Gastrocnemius medialis (tissue), 4 donors: ENCODE measurements at regions not wholly inside any gene's neighbourhood (a gene's known extent, or its start where the extent isn't known, plus 50 kb on each side); places are given as distances from the start of the nearest gene placed in this dataset.

Experiments
- CTCF ChIP-seq, 5 experiments: fragments of 450-650 bp in 3 of 5; fragments of 200-600 bp in 2 of 5; sonication (generic) in 2 of 5; IDR thresholded peaks in 4 of 5; conservative IDR thresholded peaks in 1 of 5; 1 replicate in 4 of 5; 2 replicates in 1 of 5; pipeline ENCODE4 v1.5.1; 2016 to 2019; ENCODE audit warnings: antibody characterized with exemption in 5 of 5, mild to moderate bottlenecking in 3 of 5, moderate library complexity in 3 of 5
- POLR2A ChIP-seq, 2 donors: fragments of 450-650 bp; IDR thresholded peaks; one replicate each; pipeline ENCODE4 v1.6.1; 2017; ENCODE audit warnings: antibody characterized with exemption in 2 of 2, mild to moderate bottlenecking in 2 of 2, moderate library complexity in 2 of 2

GRCh38 chr6:144549837-144550747, 265.0 kb downstream of the UTRN start:
- no peak for TF ChIP-seq CTCF (IDR thresholded peaks at IDR 0.05 in 4 of 5, conservative IDR thresholded peaks at IDR 0.05 in 1 of 5)
- TF ChIP-seq POLR2A (IDR thresholded peaks at IDR 0.05): no peak
